SK-N-MC (cell line): ENCODE measurements at regions not wholly inside any gene's neighbourhood (a gene's known extent, or its start where the extent isn't known, plus 50 kb on each side); places are given as distances from the start of the nearest gene placed in this dataset.

ENCODE experiments used
- EZH2 ChIP-seq: fragments of 200-600 bp; sonication (generic); IDR thresholded peaks from one replicate; pipeline ENCODE4 v1.6.1; 2017; ENCODE audit warnings: antibody characterized with exemption
- POLR2AphosphoS5 ChIP-seq: IDR thresholded peaks from 2 replicates; pipeline ENCODE4 v1.6.1; 2012; ENCODE audit warnings: mild to moderate bottlenecking, low read depth, low read length, borderline replicate concordance

GRCh38 chr2:225318440-225318839 is 81.1 kb upstream of the NYAP2 start:
- TF ChIP-seq EZH2, result no peak
- TF ChIP-seq POLR2AphosphoS5, result no peak
